ENCODE measurements at regions not wholly inside any gene's neighbourhood (a gene's known extent, or its start where the extent isn't known, plus 50 kb on each side); places are given as distances from the start of the nearest gene placed in this dataset.

DNA sequence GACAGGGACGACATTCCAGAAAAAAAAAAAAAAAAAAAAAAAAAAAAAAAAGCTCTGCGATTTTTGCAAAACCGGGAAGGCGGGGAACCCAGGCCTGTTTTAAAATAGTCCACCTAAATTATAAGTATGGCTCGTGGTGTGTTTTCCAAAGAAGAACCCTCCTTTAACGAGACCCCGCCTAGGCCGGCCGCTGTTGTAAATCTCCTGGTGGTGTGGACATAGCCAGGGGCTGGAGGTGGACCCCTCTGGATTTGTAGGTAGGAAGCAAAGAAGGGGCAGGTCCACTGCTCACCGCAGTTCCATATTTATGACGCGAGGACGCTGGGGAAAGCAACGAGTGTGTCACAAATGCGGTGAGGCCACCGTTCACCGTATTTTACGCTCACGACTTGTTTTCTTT, 94.0 kb upstream of the SHOX start:
- TF ChIP-seq POLR2A (IDR thresholded peaks at IDR 0.05; ENCODE audit: extremely low read depth, insufficient read length), result no peak
- TF ChIP-seq, protein P1, sequence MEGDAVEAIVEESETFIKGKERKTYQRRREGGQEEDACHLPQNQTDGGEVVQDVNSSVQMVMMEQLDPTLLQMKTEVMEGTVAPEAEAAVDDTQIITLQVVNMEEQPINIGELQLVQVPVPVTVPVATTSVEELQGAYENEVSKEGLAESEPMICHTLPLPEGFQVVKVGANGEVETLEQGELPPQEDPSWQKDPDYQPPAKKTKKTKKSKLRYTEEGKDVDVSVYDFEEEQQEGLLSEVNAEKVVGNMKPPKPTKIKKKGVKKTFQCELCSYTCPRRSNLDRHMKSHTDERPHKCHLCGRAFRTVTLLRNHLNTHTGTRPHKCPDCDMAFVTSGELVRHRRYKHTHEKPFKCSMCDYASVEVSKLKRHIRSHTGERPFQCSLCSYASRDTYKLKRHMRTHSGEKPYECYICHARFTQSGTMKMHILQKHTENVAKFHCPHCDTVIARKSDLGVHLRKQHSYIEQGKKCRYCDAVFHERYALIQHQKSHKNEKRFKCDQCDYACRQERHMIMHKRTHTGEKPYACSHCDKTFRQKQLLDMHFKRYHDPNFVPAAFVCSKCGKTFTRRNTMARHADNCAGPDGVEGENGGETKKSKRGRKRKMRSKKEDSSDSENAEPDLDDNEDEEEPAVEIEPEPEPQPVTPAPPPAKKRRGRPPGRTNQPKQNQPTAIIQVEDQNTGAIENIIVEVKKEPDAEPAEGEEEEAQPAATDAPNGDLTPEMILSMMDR (IDR thresholded peaks at IDR 0.05; ENCODE audit: low read depth, low read length), result no peak
- no peak for TF ChIP-seq MYC (IDR thresholded peaks at IDR 0.05; ENCODE audit: low read depth, low read length)
- TF ChIP-seq, protein P2, sequence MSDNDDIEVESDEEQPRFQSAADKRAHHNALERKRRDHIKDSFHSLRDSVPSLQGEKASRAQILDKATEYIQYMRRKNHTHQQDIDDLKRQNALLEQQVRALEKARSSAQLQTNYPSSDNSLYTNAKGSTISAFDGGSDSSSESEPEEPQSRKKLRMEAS (IDR thresholded peaks at IDR 0.05; ENCODE audit: low read depth, low read length), result no peak
